Activated effector memory CD4-positive, alpha-beta T cell treated with anti-CD3 and anti-CD28 coated beads, Interleukin-2, amount 50 U/mL, for 16 hours (primary cell): ENCODE measurements at regions not wholly inside any gene's neighbourhood (a gene's known extent, or its start where the extent isn't known, plus 50 kb on each side); places are given as distances from the start of the nearest gene placed in this dataset.
"Not testable (repeated sequence)": the region's sequence is repeated elsewhere in the genome, so short reads cannot be mapped to it uniquely, and the experiment has no call there.

Experiments used
- DNase-seq: peaks from one replicate; pipeline ENCODE4 v3.0.0-alpha.2; 2020

DNA sequence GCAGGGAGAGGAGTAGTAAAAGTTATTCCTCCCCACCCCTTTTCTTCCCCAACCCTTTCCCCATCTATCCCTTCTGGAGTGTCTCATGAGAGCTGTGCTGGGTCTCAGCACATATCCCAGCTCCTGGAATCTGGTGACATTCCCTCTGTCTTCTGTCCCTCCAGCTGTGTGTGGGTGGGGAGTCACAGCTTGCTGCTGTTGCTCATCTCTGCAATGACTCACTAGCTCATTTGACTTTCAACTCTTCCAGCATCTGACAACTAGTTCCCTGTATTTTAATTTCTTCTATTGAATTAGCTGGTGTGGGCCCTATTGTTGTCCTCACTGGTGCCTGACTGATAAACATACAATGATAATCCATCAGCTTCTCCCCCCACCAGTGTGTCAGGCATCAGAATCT lies 198.9 kb upstream of the AUTS2 start:
- no peak for DNase-seq

DNA sequence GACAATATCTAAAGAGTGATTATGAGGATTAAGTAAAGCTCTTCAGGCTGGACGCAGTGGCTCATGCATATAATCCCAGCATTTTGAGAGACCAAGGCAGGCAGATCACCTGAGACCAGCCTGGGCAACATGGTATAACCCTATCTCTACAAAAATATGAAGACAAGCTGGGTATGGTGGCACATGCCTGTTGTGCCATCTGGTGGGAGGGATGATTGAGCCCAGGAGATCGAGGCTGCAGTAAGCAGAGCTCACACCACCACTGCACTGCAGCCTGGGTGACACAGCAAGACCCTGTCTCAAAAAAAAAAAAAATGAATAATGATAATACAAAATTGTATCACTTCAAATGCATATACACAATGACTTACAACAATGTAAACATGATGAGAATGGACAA lies 195.6 kb upstream of the AUTS2 start:
- no peak for DNase-seq

- no peak for DNase-seq
Measured at GRCh38 chr7:69403169-69403568, 195.1 kb upstream of the AUTS2 start.

- no peak for DNase-seq
Measured at GRCh38 chr7:69411018-69411417, 187.3 kb upstream of the AUTS2 start.

DNA sequence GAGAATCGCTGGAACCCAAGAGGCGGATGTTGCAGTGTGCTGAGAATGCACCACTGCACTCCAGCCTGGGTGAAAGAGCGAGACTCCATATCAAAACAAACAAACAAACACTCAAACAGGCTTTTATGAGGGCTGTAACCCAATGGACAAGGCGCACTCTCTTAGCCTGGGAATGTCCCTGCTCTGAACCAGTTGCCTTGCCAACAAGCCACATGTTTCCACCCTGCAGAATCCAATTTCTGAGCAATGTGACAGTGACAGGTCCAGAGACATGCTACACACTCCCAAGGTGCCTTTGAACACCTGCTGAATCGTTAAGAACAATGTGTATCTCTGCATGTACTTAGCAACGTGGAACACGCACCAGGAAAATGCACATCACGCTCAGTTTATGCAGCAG lies 186.8 kb upstream of the AUTS2 start:
- no peak for DNase-seq

- no peak for DNase-seq
Measured at GRCh38 chr7:69412331-69413146, 185.7 kb upstream of the AUTS2 start.

DNA sequence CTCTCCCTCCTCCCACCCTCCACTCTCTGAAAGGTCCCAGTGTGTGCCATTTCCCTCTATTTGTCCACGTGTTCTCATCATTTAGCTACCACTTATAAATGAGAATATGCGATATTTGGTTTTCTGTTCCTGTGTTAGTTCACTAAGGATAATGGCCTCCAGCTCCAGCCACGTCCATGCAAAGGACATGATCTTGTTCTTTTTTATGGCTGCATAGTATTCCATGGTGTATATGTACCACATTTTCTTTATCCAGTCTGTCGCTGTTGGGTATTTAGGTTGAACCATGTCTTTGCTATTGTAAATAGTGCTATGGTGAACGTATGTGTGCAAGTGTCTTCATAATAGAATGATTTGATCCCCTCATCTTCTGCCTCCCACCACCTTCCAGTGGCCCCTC lies 183.7 kb upstream of the AUTS2 start:
- DNase-seq = no peak

DNA sequence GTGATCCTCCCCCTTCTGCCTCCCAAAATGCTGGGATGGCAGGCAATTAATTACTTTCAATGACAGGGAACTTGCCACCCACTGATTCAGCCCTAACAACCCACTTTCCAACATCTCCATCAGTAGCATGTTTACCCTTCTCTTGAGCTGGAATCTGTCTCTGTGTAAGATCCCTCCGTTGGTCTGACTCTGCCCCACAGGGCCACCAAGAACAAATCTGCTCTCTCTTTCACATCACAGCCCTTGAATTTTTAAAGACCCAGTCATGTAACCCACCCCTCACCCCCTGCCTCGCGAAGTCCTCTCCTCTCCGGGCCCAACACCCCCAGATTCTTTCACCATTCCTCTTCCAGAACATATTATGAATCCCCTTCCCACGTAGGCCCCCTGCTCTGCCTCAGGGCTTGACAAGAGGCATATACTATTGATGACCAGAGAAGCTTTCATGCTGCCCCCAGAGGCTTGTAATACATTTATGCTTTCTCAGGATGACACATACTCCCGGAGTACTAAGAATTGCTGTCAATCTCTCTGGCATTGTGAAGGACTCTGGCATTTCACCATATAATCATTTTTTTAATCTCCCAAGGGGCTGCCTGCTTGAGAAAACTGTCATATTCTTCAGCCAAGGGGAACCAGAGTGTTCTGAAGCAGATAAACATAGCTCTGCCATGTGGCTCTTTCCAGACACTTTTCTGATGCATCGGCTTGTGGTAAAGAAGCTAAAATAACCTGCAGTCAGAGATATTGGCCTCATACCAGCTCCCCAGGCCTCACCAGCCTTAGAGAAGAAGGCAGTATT lies 179.2 kb upstream of the AUTS2 start:
- no peak for DNase-seq

GRCh38 chr7:69419934-69420333 lies 178.3 kb upstream of the AUTS2 start:
- DNase-seq = no peak

GRCh38 chr7:69422574-69422985 lies 175.7 kb upstream of the AUTS2 start:
- no peak for DNase-seq

- DNase-seq = no peak
Measured at GRCh38 chr7:69426705-69427104, 171.6 kb upstream of the AUTS2 start.

GRCh38 chr7:69428089-69428488 lies 170.2 kb upstream of the AUTS2 start:
- DNase-seq = no peak

DNA sequence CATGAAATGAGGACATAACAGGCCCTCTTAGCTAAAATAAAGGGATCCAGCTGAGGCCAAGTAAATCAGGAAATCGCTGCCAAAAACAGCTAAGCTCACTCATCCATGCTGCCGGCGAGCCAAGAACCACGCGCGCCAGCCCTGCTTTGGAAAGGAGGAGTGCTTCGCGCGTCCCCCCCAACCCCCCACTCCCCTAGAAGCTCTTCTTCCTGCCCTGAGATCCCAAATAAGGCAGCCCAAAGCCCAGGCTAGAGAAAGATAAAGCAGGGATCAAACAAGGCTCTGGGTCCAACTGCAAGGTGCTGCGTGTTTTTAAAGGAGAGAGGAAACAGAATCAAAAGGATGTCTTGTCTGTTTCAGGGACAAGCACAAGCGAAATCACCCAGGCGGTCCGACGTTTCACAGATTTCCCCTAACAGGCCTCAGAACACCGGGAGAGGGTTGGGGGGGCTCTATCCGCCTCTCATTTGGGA lies 168.3 kb upstream of the AUTS2 start:
- DNase-seq = no peak

- no peak for DNase-seq
Measured at GRCh38 chr7:69430384-69431021, 167.8 kb upstream of the AUTS2 start.

DNA sequence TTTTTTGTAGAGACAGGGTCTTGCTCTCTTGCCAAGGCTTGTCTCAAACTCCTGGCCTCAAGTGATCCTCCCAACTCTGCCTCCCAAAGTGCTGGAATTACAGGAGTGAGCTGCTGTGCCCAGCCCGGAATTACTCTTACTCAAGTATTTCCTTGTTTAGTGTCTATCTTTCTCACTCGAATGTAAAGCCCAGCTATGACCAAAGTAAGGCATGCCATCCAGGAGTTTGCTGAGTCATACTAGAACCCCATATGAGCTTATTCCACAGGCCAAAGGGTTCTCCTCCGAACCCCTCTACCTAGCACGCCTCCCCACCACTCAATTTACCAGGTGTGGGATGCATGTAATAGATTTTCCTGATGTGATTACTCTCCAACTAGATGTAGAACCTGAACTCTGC lies 166.6 kb upstream of the AUTS2 start:
- DNase-seq = no peak

- not testable (repeated sequence) for DNase-seq
Measured at GRCh38 chr7:69432276-69432675, 166.0 kb upstream of the AUTS2 start.

- no peak for DNase-seq
Measured at GRCh38 chr7:69433081-69433480, 165.2 kb upstream of the AUTS2 start.

- DNase-seq = no peak
Measured at GRCh38 chr7:69434398-69434815, 163.9 kb upstream of the AUTS2 start.

DNA sequence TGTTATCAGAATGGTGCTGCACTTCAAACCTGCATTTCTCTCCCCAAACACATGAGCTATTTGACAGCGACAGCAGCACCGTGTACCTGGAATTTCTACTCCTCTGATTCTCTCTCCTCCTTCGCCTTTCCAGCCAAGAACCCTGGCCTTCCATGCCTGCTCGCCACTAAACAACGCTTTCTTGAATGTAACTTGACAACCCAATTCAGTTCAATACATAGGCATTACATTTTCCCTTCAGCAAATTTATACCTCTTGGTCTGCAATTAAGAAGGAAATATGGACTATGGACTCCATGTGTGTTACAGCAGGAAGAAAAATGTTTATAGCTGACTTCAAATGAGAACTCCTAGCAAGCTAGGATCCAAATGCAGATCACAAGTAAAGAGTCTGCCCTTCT lies 162.6 kb upstream of the AUTS2 start:
- no peak for DNase-seq

DNA sequence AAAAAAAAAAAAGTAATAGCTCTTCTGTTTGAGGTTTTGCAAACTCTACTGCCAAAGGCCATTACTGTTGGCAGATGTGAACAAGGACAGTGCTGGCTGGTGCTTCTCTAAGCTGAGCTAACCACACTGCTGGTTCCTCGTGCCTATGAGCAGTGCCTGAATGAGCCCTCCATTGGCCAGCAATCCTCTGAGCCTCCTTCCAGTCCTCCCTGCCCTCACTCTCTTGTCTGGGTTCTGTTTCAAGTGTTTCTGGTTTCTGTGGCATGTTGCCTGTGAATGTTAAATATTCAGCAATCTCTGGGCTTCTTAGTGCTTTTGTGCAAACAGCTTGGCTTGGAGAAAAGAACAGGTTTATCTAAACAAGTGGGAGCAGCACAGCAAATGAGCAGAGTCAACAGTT lies 161.3 kb upstream of the AUTS2 start:
- no peak for DNase-seq

- no peak for DNase-seq
Measured at GRCh38 chr7:69438584-69439412, 159.5 kb upstream of the AUTS2 start.

- DNase-seq = no peak
Measured at GRCh38 chr7:69439636-69440325, 158.5 kb upstream of the AUTS2 start.
